ENCODE measurements at regions not wholly inside any gene's neighbourhood (a gene's known extent, or its start where the extent isn't known, plus 50 kb on each side); places are given as distances from the start of the nearest gene placed in this dataset.

GRCh38 chr5:63220244-63220643 lies 641.6 kb downstream of the LRRC70 start:
- H3K27me3 ChIP-seq, result no peaks in the 10 kb centered on the region
- no peak overlapping the region for H3K4me3 ChIP-seq (ENCODE audit: low read depth, low read length)
- TF ChIP-seq, protein P1, sequence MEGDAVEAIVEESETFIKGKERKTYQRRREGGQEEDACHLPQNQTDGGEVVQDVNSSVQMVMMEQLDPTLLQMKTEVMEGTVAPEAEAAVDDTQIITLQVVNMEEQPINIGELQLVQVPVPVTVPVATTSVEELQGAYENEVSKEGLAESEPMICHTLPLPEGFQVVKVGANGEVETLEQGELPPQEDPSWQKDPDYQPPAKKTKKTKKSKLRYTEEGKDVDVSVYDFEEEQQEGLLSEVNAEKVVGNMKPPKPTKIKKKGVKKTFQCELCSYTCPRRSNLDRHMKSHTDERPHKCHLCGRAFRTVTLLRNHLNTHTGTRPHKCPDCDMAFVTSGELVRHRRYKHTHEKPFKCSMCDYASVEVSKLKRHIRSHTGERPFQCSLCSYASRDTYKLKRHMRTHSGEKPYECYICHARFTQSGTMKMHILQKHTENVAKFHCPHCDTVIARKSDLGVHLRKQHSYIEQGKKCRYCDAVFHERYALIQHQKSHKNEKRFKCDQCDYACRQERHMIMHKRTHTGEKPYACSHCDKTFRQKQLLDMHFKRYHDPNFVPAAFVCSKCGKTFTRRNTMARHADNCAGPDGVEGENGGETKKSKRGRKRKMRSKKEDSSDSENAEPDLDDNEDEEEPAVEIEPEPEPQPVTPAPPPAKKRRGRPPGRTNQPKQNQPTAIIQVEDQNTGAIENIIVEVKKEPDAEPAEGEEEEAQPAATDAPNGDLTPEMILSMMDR (IDR thresholded peaks at IDR 0.05; ENCODE audit: low read depth, low read length), result no peak
- H3K36me3 ChIP-seq, result no peaks in the 10 kb centered on the region
- no peaks in the 10 kb centered on the region for H3K4me1 ChIP-seq
- no peaks in the 10 kb centered on the region for H3K9me3 ChIP-seq
- no peak for DNase-seq

GRCh38 chr5:63217422-63217821 lies 638.8 kb downstream of the LRRC70 start:
- TF ChIP-seq, protein P1 (IDR thresholded peaks at IDR 0.05; ENCODE audit: low read depth, low read length), result no peak
- H3K9me3 ChIP-seq, result no peaks in the 10 kb centered on the region
- H3K4me1 ChIP-seq, result no peaks in the 10 kb centered on the region
- no peak overlapping the region for H3K4me3 ChIP-seq (ENCODE audit: low read depth, low read length)
- no peak for DNase-seq
- no peaks in the 10 kb centered on the region for H3K27me3 ChIP-seq
- no peaks in the 10 kb centered on the region for H3K36me3 ChIP-seq

- Histone ChIP-seq H3K36me3 (no peaks in the 10 kb centered on the region), H3K4me3 (ENCODE audit: low read depth, low read length) (no peak overlapping the region), H3K9me3 (no peaks in the 10 kb centered on the region), H3K4me1 (no peaks in the 10 kb centered on the region), H3K27me3 (no peaks in the 10 kb centered on the region)
- TF ChIP-seq, protein P1 (IDR thresholded peaks at IDR 0.05; ENCODE audit: low read depth, low read length), result no peak
- no peak for DNase-seq
These were observed 634.6 kb downstream of the LRRC70 start for GRCh38 chr5:63213256-63213655.

GRCh38 chr5:63211448-63212132 lies 633.0 kb downstream of the LRRC70 start:
- Histone ChIP-seq H3K36me3 (no peaks in the 10 kb centered on the region), H3K9me3 (no peaks in the 10 kb centered on the region), H3K4me1 (no peaks in the 10 kb centered on the region), H3K4me3 (ENCODE audit: low read depth, low read length) (no peak overlapping the region), H3K27me3 (no peaks in the 10 kb centered on the region)
- TF ChIP-seq, protein P1 (IDR thresholded peaks at IDR 0.05; ENCODE audit: low read depth, low read length), result no peak
- no peak for DNase-seq

GRCh38 chr5:63205976-63206375 lies 627.4 kb downstream of the LRRC70 start:
- no peak overlapping the region for H3K4me3 ChIP-seq (ENCODE audit: low read depth, low read length)
- H3K27me3 ChIP-seq, result no peaks in the 10 kb centered on the region
- DNase-seq, result no peak
- H3K9me3 ChIP-seq, result no peaks in the 10 kb centered on the region
- TF ChIP-seq, protein P1 (IDR thresholded peaks at IDR 0.05; ENCODE audit: low read depth, low read length), result no peak
- no peaks in the 10 kb centered on the region for H3K4me1 ChIP-seq
- H3K36me3 ChIP-seq, result no peaks in the 10 kb centered on the region

DNA sequence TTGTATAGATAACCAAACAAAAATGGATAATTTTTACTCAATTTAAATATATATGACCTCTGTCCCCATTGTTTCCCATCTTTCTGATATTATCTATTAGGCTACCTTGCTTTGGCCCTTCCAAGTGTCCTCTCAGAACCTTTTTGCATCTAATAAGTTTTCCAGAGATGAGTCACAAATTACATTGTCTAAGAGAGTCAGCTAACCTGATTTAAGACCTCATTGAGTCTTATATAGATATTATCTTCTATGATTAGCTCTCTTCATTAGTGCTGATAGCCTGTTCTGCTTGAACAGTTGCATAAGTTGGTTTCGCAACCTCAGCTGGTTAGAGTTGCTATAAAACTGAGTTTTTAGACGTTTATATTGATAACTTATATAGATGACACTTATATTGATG lies 623.1 kb downstream of the LRRC70 start:
- TF ChIP-seq, protein P1 (IDR thresholded peaks at IDR 0.05; ENCODE audit: low read depth, low read length), result no peak
- no peaks in the 10 kb centered on the region for H3K36me3 ChIP-seq
- H3K4me3 ChIP-seq (ENCODE audit: low read depth, low read length), result no peak overlapping the region
- no peaks in the 10 kb centered on the region for H3K4me1 ChIP-seq
- no peaks in the 10 kb centered on the region for H3K27me3 ChIP-seq
- no peak for DNase-seq
- H3K9me3 ChIP-seq, result no peaks in the 10 kb centered on the region

Data from BE2C (cell line).